Transverse colon (tissue), 4 donors: ENCODE measurements at regions not wholly inside any gene's neighbourhood (a gene's known extent, or its start where the extent isn't known, plus 50 kb on each side); places are given as distances from the start of the nearest gene placed in this dataset.

Source experiments
- CTCF ChIP-seq, 5 experiments: fragments of 200-600 bp in 3 of 5; fragments of 450-650 bp in 2 of 5; sonication (generic) in 3 of 5; IDR thresholded peaks; 1 replicate in 2 of 5; 2 replicates in 3 of 5; pipeline ENCODE4 v1.5.1; 2016 to 2017; ENCODE audit warnings: antibody characterized with exemption in 5 of 5, inconsistent platforms in 3 of 5, mild to moderate bottlenecking in 2 of 5, moderate library complexity in 1 of 5
- EP300 ChIP-seq: sonication (generic); formaldehyde crosslinking; IDR thresholded peaks from one replicate; pipeline ENCODE4 v1.6.1; 2017; ENCODE audit warnings: antibody characterized with exemption, low read depth
- POLR2A ChIP-seq: fragments of 450-650 bp; IDR thresholded peaks from one replicate; pipeline ENCODE4 v1.6.1; 2016; ENCODE audit warnings: antibody characterized with exemption, mild to moderate bottlenecking, moderate library complexity
- POLR2AphosphoS5 ChIP-seq, 3 donors: sonication (generic); formaldehyde crosslinking; IDR thresholded peaks; one replicate each; pipeline ENCODE4 v1.6.1; 2016; ENCODE audit warnings: antibody characterized with exemption in 3 of 3

- TF ChIP-seq POLR2AphosphoS5 (IDR thresholded peaks at IDR 0.05) (no peak), CTCF (IDR thresholded peaks at IDR 0.05) (no peak), POLR2A (no peak), EP300 (no peak)
These were observed 293.8 kb downstream of the BUD13 start for GRCh38 chr11:116478669-116479668.
